ENCODE measurements at regions not wholly inside any gene's neighbourhood (a gene's known extent, or its start where the extent isn't known, plus 50 kb on each side); places are given as distances from the start of the nearest gene placed in this dataset.
A peak's percentile ranks its signal among the peaks of the same experiment; 100 is the strongest.
"Not testable (repeated sequence)": the region's sequence is repeated elsewhere in the genome, so short reads cannot be mapped to it uniquely, and the experiment has no call there.

DNA sequence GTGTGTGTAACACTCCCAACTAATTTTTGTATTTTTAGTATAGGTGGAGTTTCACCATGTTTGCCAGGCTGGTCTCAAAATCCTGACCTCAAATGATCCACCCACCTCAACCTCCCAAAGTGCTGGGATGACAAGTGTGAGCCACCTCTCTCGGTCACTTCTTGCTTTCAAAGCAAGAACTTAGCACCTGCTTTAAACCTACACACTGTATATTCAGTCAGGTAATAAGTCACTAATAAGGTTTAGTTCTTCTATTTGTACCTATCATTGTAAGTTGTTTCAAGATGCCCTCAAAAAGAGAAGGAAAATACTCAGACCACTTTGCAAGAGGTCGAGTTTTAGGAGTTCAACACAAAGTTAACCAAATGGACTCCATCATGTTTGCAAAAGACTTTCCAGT, 431.3 kb downstream of the MRPL39 start:
- no peak for DNase-seq (ENCODE audit: low read depth)
- H3K4me3 ChIP-seq (ENCODE audit: low read depth, low read length): no peak overlapping the region
- TF ChIP-seq, protein P1, sequence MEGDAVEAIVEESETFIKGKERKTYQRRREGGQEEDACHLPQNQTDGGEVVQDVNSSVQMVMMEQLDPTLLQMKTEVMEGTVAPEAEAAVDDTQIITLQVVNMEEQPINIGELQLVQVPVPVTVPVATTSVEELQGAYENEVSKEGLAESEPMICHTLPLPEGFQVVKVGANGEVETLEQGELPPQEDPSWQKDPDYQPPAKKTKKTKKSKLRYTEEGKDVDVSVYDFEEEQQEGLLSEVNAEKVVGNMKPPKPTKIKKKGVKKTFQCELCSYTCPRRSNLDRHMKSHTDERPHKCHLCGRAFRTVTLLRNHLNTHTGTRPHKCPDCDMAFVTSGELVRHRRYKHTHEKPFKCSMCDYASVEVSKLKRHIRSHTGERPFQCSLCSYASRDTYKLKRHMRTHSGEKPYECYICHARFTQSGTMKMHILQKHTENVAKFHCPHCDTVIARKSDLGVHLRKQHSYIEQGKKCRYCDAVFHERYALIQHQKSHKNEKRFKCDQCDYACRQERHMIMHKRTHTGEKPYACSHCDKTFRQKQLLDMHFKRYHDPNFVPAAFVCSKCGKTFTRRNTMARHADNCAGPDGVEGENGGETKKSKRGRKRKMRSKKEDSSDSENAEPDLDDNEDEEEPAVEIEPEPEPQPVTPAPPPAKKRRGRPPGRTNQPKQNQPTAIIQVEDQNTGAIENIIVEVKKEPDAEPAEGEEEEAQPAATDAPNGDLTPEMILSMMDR (IDR thresholded peaks at IDR 0.05; ENCODE audit: low read depth, low read length, missing control alignments): no peak
- in situ Hi-C loops (cut with HindIII; ENCODE audit: low sequenced_read_pairs): no loop called here

DNA sequence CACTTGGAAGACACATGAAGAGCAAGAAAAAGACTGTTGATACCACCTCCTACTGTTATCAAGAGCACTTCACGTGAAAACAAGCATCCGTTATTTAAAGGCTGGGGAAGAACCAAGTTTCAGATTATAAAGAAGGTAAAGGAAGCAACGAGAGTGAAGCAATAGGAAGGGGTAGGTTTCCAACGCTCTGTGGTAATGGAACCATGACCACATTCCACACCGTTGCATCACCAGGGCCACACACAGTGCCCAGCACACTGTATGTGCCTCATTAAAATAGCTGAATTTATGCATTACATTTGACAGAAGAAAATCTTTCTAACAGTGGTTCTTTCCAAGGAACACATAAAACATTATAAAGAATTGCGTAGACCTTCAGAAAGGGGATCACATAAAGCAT, 435.8 kb downstream of the MRPL39 start:
- TF ChIP-seq, protein P1 (IDR thresholded peaks at IDR 0.05; ENCODE audit: low read depth, low read length, missing control alignments): no peak
- in situ Hi-C loops (cut with HindIII; ENCODE audit: low sequenced_read_pairs): no loop called here
- H3K4me3 ChIP-seq (ENCODE audit: low read depth, low read length): no peak overlapping the region
- DNase-seq (ENCODE audit: low read depth): peak; percentile 85

DNA sequence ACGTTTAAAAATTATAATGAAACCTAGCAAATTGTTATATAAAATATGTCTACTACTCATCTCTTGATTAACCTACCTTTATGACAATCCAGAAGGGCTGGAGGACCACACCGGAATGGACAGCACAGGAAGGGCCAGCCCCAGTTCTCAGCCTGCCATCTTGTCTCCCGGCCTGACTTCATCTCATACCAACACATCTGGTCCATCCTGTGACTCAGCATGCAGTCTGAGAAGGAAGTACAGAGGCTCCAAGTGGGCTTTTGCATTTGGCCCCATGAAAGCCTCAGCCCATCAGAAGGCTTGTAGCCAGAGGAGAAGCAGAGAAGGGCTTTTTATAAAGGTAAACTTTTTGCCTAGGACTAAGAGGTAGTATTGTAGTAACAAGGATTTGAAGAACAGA, 436.6 kb downstream of the MRPL39 start:
- TF ChIP-seq, protein P1 (IDR thresholded peaks at IDR 0.05; ENCODE audit: low read depth, low read length, missing control alignments): no peak
- H3K4me3 ChIP-seq (ENCODE audit: low read depth, low read length): no peak overlapping the region
- no peak for DNase-seq (ENCODE audit: low read depth)
- in situ Hi-C loops (cut with HindIII; ENCODE audit: low sequenced_read_pairs): no loop called here

DNA sequence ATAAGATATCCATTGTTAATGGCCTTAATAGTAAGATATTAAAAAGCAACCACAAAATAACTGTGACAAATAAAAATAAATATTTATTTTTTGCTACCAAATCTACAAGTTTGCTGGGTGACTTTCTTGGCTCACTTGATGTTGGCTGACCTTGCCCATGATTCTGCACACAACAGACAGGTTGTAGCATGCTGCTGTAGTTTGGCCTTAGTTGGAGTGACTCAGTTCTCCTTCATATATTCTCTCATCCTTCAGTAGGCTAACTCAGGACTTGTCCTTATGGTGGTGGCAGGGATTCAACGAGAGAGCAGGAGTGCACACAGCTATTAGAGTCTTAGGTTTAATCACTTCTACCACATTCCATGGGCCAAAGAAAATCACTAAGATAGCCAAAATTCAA, 437.9 kb downstream of the MRPL39 start:
- in situ Hi-C loops (cut with HindIII; ENCODE audit: low sequenced_read_pairs): no loop called here
- H3K4me3 ChIP-seq (ENCODE audit: low read depth, low read length): no peak overlapping the region
- TF ChIP-seq, protein P1 (IDR thresholded peaks at IDR 0.05; ENCODE audit: low read depth, low read length, missing control alignments): no peak
- DNase-seq (ENCODE audit: low read depth): no peak

DNA sequence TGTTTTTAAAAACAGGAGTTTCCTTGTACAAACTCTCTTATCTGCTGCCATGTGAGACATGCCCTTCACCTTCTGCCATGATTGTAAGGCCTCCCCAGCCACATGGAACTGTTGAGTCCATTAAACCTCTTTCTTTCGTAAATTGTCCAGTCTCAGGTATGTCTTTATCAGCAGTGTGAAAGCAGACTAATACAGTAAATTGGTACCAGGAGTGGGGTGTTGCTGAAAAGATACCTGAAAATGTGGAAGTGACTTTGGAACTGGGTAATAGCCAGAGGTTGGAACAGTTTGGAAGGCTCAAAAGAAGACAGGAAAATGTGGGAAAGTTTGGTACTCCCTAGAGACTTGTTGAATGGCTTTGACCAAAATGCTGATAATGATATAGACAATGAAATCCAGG, 440.4 kb downstream of the MRPL39 start:
- DNase-seq (ENCODE audit: low read depth); in situ Hi-C loops (cut with HindIII; ENCODE audit: low sequenced_read_pairs); H3K4me3 ChIP-seq (ENCODE audit: low read depth, low read length): not testable (repeated sequence)

DNA sequence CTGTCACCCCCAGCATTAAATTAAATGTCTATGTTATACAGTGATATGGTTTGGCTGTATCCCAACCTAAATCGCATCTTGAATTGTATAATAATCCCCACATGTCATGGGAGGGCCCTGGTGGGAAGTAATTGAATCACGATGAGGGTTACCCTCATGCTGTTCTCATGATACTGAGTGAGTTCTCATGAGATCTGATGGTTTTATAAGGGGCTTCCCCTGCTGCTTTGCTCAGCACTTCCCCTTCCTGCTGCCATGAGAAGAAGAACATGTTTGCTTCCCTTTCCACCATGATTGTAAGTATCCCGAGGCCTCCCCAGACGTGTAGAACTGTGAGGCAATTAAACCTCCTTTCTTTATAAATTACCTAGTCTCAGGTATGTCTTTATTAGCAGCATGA, 445.7 kb downstream of the MRPL39 start:
- TF ChIP-seq, protein P1 (IDR thresholded peaks at IDR 0.05; ENCODE audit: low read depth, low read length, missing control alignments): no peak
- in situ Hi-C loops (cut with HindIII; ENCODE audit: low sequenced_read_pairs): no loop called here
- DNase-seq (ENCODE audit: low read depth): no peak
- H3K4me3 ChIP-seq (ENCODE audit: low read depth, low read length): no peak overlapping the region

DNA sequence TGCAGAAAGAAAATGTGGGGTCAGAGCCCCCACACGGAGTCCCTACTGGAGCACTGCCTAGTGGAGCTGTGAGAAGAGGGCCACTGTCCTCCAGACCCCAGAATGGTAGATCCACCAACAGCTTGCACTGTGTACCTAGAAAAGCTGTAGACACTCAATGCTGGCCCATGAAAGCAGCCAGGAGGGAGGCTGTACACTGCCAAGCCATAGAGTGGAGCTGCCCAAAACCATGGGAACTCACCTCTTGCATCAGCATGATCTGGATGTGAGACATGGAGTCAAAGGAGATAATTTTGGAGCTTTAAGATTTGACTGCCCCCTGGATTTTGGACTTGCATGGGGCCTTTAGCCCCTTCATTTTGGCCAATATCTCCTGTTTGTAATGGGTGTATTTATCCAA, 452.3 kb downstream of the MRPL39 start:
- DNase-seq (ENCODE audit: low read depth); in situ Hi-C loops (cut with HindIII; ENCODE audit: low sequenced_read_pairs); H3K4me3 ChIP-seq (ENCODE audit: low read depth, low read length): not testable (repeated sequence)

DNA sequence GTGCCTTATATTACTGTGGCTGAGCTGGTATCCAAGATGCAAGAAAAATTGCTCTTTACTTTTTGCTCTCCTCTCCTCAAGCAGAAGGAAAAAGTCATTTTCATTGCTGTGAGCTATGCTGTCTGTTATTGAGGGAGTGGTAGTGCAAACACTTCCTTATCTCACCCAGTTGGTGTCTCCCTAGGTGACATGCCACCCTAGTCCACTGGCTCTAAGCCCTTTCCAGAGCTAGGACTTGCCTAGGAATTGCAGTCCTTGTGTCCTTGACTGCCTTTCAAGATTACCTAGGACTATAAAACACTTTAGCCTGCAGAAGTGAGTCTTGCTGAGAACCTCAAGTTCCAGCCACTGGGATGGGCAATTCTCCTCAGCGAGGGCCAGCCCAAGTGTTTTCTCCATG, 458.3 kb downstream of the MRPL39 start:
- no peak for DNase-seq (ENCODE audit: low read depth)

More for the DNA sequence above, 458.3 kb downstream of the MRPL39 start:
- in situ Hi-C loops (cut with HindIII; ENCODE audit: low sequenced_read_pairs): no loop called here
- H3K4me3 ChIP-seq (ENCODE audit: low read depth, low read length): no peak overlapping the region
- TF ChIP-seq, protein P1 (IDR thresholded peaks at IDR 0.05; ENCODE audit: low read depth, low read length, missing control alignments): no peak
